DMS114 treated with DMSO at 0.1 percent for 48 hours (cell line): ENCODE measurements at regions not wholly inside any gene's neighbourhood (a gene's known extent, or its start where the extent isn't known, plus 50 kb on each side); places are given as distances from the start of the nearest gene placed in this dataset.
"Not testable (repeated sequence)": the region's sequence is repeated elsewhere in the genome, so short reads cannot be mapped to it uniquely, and the experiment has no call there.

Source experiments
- DNase-seq: peaks from one replicate; lab custom pipeline; 2025; ENCODE audit not compliant: unreplicated experiment; lab: John Stamatoyannopoulos, UW

- DNase-seq = no peak
Observed at GRCh38 chr2:42978887-42979415, 186.6 kb upstream of the HAAO start.

- no peak for DNase-seq
Observed at GRCh38 chr2:42978175-42978886, 185.9 kb upstream of the HAAO start.

GRCh38 chr2:42977270-42978174 lies 185.1 kb upstream of the HAAO start:
- no peak for DNase-seq

GRCh38 chr2:42976351-42976750 lies 184.0 kb upstream of the HAAO start:
- DNase-seq = no peak

GRCh38 chr2:42974721-42975717 lies 182.6 kb upstream of the HAAO start:
- DNase-seq = no peak

- DNase-seq = no peak
Observed at GRCh38 chr2:42974169-42974720, 181.9 kb upstream of the HAAO start.

- DNase-seq = no peak
Observed at GRCh38 chr2:42973726-42974125, 181.3 kb upstream of the HAAO start.

GRCh38 chr2:42972933-42973516 lies 180.6 kb upstream of the HAAO start:
- DNase-seq = not testable (repeated sequence)

GRCh38 chr2:42971947-42972736 lies 179.8 kb upstream of the HAAO start:
- no peak for DNase-seq

GRCh38 chr2:42971381-42971780 lies 179.0 kb upstream of the HAAO start:
- no peak for DNase-seq

GRCh38 chr2:42970151-42970550 lies 177.8 kb upstream of the HAAO start:
- DNase-seq = no peak

- DNase-seq = no peak
Observed at GRCh38 chr2:42969231-42970150, 177.1 kb upstream of the HAAO start.

GRCh38 chr2:42967959-42968674 lies 175.7 kb upstream of the HAAO start:
- no peak for DNase-seq

- no peak for DNase-seq
Observed at GRCh38 chr2:42965910-42966309, 173.5 kb upstream of the HAAO start.

GRCh38 chr2:42965196-42965595 lies 172.8 kb upstream of the HAAO start:
- DNase-seq = no peak

GRCh38 chr2:42964439-42965083 lies 172.2 kb upstream of the HAAO start:
- no peak for DNase-seq

GRCh38 chr2:42963452-42964068 lies 171.2 kb upstream of the HAAO start:
- DNase-seq = no peak
